Upper lobe of left lung (tissue), 4 donors: ENCODE measurements at regions not wholly inside any gene's neighbourhood (a gene's known extent, or its start where the extent isn't known, plus 50 kb on each side); places are given as distances from the start of the nearest gene placed in this dataset.

ENCODE experiments used
- EP300 ChIP-seq, 4 donors: sonication (generic); formaldehyde crosslinking; IDR thresholded peaks; one replicate each; pipeline ENCODE4 v1.5.1; 2017; ENCODE audit warnings: antibody characterized with exemption in 4 of 4, control low read depth in 2 of 4
- POLR2A ChIP-seq, 4 donors: fragments of 450-650 bp; IDR thresholded peaks; one replicate each; pipeline ENCODE4 v1.5.1; 2016 to 2017; ENCODE audit warnings: antibody characterized with exemption in 4 of 4, mild to moderate bottlenecking in 2 of 4
- POLR2AphosphoS5 ChIP-seq, 2 donors: sonication (generic); formaldehyde crosslinking; IDR thresholded peaks; one replicate each; pipeline ENCODE4 v1.5.1; 2017; ENCODE audit warnings: antibody characterized with exemption in 2 of 2
- TF ChIP-seq, protein P1 (sequence below), 6 experiments: fragments of 450-650 bp in 4 of 6; fragments of 200-600 bp in 2 of 6; sonication (generic) in 2 of 6; IDR thresholded peaks; one replicate each; pipeline ENCODE4 v1.5.1; 2016 to 2019; ENCODE audit warnings: antibody characterized with exemption in 6 of 6

DNA sequence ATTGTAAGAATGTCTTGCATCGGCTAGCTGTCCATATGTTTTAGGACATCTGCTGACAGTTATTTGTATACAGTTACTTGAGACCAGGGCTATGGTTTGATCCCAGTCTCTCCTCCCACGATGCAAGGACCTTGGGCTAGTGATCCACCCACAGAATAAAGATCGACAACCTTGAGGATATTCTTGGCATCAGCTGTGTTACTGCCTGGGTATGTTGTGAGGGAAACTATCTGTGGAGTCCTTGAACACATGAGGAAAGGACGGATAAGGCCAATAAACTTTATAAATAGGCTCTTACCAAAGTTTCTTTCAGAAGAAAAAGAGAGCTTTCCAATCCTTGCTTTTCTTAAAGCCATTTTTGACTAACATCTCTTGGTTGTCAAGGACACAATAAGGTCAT is 70.8 kb upstream of the HEY2 start:
- TF ChIP-seq POLR2A (IDR thresholded peaks at IDR 0.05) = no peak
- TF ChIP-seq, protein P1, sequence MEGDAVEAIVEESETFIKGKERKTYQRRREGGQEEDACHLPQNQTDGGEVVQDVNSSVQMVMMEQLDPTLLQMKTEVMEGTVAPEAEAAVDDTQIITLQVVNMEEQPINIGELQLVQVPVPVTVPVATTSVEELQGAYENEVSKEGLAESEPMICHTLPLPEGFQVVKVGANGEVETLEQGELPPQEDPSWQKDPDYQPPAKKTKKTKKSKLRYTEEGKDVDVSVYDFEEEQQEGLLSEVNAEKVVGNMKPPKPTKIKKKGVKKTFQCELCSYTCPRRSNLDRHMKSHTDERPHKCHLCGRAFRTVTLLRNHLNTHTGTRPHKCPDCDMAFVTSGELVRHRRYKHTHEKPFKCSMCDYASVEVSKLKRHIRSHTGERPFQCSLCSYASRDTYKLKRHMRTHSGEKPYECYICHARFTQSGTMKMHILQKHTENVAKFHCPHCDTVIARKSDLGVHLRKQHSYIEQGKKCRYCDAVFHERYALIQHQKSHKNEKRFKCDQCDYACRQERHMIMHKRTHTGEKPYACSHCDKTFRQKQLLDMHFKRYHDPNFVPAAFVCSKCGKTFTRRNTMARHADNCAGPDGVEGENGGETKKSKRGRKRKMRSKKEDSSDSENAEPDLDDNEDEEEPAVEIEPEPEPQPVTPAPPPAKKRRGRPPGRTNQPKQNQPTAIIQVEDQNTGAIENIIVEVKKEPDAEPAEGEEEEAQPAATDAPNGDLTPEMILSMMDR (IDR thresholded peaks at IDR 0.05) = no peak
- TF ChIP-seq EP300 (IDR thresholded peaks at IDR 0.05) = no peak
- TF ChIP-seq POLR2AphosphoS5 (IDR thresholded peaks at IDR 0.05) = no peak
